ENCODE measurements at regions not wholly inside any gene's neighbourhood (a gene's known extent, or its start where the extent isn't known, plus 50 kb on each side); places are given as distances from the start of the nearest gene placed in this dataset.

DNA sequence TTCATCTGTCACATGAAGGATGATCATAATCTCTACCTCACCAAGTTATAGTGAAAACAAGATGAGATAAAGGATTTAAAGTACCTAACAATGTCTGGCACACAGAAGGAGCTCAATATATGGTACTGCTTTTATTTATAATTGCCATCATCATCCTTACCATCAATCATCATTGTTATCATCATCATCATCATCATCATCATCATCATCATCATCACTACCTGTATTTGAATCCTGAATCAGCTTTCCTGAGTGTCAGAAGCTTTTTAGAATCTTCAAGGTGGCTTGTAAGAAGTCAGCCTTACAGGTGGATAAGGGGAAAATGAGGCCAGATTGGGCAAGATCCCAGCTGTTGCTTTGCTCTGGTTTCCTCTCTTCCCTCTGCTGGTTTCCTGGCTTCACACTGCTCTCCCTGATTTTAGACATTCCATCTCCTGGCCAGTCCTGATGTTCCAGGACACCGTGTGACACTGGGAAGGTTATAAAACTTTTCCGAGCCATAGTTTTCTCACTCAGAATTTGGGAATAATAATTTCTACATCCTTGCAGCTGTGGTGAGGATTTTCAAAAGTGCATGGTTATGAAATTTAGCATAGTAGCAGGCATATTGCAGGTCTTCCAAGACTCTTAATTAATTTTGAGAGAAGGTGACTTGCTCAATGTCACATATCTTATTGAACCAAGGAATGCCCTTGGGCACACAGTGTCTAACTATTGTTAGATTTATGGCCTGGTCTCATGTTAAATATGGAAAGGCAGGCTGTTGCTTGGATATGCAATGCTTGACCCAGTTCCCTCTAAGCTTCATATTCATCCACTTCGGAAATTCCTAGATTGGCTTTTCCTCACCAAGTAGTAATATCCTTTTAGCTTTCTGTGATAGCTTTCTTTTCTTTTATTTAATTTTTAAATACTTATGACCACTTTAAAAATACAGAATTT, 160.7 kb downstream of the TMEM38B start:
- DNase-seq: no peak
- intact Hi-C loops (cut with DNase I): no loop called here

DNA sequence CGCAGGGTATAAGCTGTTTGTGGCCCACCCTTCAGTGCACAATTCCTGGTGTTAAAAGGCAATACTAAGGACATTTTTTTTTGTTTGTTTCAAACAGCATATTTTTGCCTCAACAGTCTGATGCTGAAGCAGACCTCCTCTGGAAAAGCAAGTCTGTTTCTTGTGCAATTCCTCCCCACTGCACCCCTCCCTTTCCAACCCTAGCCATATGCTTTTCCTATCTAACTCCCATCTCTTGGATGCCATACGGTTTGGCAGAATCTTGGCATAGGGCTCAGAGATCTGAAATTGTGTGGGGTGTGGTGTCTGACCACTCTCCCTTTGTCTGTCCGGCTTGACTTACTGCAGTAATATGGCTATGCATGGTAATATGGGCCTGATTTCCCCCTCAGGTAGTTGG, 161.6 kb downstream of the TMEM38B start:
- no peak for DNase-seq
- no peak overlapping the region for H3K4me3 ChIP-seq (replicated peaks in 1 of 3)
- no peaks in the 10 kb centered on the region for H3K9me3 ChIP-seq
- H3K36me3 ChIP-seq: no peaks in the 10 kb centered on the region
- no peaks in the 10 kb centered on the region for H3K27me3 ChIP-seq
- WGBS, 2 donors: 93 to 96% methylated on average over 3 of the region's 3 CpGs
- H3K4me1 ChIP-seq: no peaks in the 10 kb centered on the region
- TF ChIP-seq, protein P1, sequence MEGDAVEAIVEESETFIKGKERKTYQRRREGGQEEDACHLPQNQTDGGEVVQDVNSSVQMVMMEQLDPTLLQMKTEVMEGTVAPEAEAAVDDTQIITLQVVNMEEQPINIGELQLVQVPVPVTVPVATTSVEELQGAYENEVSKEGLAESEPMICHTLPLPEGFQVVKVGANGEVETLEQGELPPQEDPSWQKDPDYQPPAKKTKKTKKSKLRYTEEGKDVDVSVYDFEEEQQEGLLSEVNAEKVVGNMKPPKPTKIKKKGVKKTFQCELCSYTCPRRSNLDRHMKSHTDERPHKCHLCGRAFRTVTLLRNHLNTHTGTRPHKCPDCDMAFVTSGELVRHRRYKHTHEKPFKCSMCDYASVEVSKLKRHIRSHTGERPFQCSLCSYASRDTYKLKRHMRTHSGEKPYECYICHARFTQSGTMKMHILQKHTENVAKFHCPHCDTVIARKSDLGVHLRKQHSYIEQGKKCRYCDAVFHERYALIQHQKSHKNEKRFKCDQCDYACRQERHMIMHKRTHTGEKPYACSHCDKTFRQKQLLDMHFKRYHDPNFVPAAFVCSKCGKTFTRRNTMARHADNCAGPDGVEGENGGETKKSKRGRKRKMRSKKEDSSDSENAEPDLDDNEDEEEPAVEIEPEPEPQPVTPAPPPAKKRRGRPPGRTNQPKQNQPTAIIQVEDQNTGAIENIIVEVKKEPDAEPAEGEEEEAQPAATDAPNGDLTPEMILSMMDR (IDR thresholded peaks at IDR 0.05): no peak
- no peak for TF ChIP-seq POLR2A (IDR thresholded peaks at IDR 0.05)
- intact Hi-C loops (cut with DNase I): no loop called here
- H3K27ac ChIP-seq: no peak overlapping the region

More for the DNA sequence above, 160.7 kb downstream of the TMEM38B start:
- H3K36me3 ChIP-seq: no peaks in the 10 kb centered on the region
- TF ChIP-seq POLR2A (IDR thresholded peaks at IDR 0.05): no peak
- TF ChIP-seq, protein P1 (IDR thresholded peaks at IDR 0.05): no peak
- no peaks in the 10 kb centered on the region for H3K4me1 ChIP-seq
- WGBS, 2 donors: 91 to 92% methylated on average over 3 of the region's 3 CpGs
- no peak overlapping the region for H3K4me3 ChIP-seq (replicated peaks in 1 of 3)
- H3K9me3 ChIP-seq: no peaks in the 10 kb centered on the region
- H3K27ac ChIP-seq: no peak overlapping the region
- H3K27me3 ChIP-seq: no peaks in the 10 kb centered on the region

DNA sequence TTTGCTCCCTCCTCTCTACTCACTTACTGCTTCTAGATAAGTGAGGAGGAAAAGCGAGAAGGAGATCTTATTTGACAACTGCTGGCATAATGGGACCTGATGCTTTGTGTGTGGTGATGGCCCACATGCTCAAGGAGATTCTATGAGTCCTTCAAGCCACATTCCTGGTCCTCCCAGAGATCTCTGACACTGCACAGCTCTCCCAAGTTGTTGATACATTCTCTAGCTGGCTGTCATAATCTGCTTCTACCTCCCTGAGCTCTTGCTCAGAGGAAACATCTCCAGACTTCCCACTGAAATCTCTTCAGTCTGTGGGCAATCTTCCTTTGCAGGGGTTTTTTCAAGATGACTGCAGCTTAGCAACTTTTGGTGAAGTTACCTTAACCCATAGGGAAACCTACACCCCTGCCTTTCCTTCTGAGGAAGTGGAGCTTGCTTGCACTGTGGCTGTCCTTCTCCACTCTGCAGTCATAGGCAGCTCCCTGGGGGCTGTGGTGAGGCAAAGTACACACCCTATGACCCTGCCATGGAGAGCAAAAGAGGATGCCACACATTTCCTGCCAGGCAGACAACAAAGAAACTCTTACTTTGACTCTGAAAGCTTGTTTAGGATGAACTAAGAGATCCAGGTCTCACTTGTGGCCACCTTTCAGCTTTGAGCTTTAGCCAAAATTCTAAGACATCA, 163.8 kb downstream of the TMEM38B start:
- intact Hi-C loops (cut with DNase I): no loop called here
- WGBS, 2 donors: 87 to 88% methylated on average over 1 of the region's 1 CpG

DNA sequence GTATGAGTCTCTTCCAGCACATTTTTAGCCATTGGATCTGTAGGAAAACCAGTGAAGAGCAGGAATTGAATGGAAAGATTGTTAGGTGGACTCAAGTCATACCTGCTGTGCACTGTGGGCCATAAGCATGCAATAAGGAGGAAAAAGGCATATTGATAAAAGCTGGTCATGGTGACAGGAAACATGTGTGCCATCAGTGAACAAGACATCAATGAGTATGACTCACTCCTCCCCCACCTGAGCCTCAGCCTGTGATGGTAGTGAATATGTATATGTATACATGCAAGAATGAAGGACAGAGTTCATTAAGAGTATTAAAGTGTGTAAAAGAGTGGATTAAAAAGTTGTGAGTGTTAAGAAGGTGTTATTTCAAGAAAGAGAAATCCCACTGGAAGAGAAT, 164.5 kb downstream of the TMEM38B start:
- DNase-seq: no peak
- no peaks in the 10 kb centered on the region for H3K4me1 ChIP-seq
- H3K27ac ChIP-seq: no peak overlapping the region
- no peak overlapping the region for H3K4me3 ChIP-seq (replicated peaks in 1 of 3)
- TF ChIP-seq POLR2A (IDR thresholded peaks at IDR 0.05): no peak
- TF ChIP-seq, protein P1 (IDR thresholded peaks at IDR 0.05): no peak
- intact Hi-C loops (cut with DNase I): no loop called here
- H3K36me3 ChIP-seq: no peaks in the 10 kb centered on the region
- H3K27me3 ChIP-seq: no peaks in the 10 kb centered on the region
- no peaks in the 10 kb centered on the region for H3K9me3 ChIP-seq

More for the DNA sequence above, 163.8 kb downstream of the TMEM38B start:
- no peak for DNase-seq
- H3K27ac ChIP-seq: no peak overlapping the region
- TF ChIP-seq, protein P1 (IDR thresholded peaks at IDR 0.05): no peak
- TF ChIP-seq POLR2A (IDR thresholded peaks at IDR 0.05): no peak
- no peaks in the 10 kb centered on the region for H3K36me3 ChIP-seq
- H3K9me3 ChIP-seq: no peaks in the 10 kb centered on the region
- no peaks in the 10 kb centered on the region for H3K4me1 ChIP-seq
- no peak overlapping the region for H3K4me3 ChIP-seq (replicated peaks in 1 of 3)
- H3K27me3 ChIP-seq: no peaks in the 10 kb centered on the region
